Panc1 (cell line): ENCODE measurements at regions not wholly inside any gene's neighbourhood (a gene's known extent, or its start where the extent isn't known, plus 50 kb on each side); places are given as distances from the start of the nearest gene placed in this dataset.

Source experiments
- CTCF ChIP-seq: fragments of 450-650 bp; IDR thresholded peaks from 2 replicates; pipeline ENCODE4 v1.5.1; 2017; ENCODE audit warnings: mild to moderate bottlenecking
- POLR2AphosphoS5 ChIP-seq: IDR thresholded peaks from 2 replicates; pipeline ENCODE4 v1.6.1; 2012; ENCODE audit warnings: mild to moderate bottlenecking, low read depth, low read length, moderate library complexity
- REST ChIP-seq, 2 experiments: IDR thresholded peaks; 2 replicates each; pipeline ENCODE4 v1.6.1; 2011 to 2012; ENCODE audit warnings: low read depth in 2 of 2, control low read depth in 1 of 2, low read length in 1 of 2, mild to moderate bottlenecking in 1 of 2, moderate library complexity in 1 of 2; ENCODE audit not compliant: insufficient read depth in 1 of 2
- SIN3A ChIP-seq: IDR thresholded peaks from 2 replicates; pipeline ENCODE4 v1.6.1; 2012; ENCODE audit warnings: low read depth, mild to moderate bottlenecking, low read length, moderate library complexity, borderline replicate concordance; ENCODE audit not compliant: insufficient read depth
- TCF7L2 ChIP-seq: IDR thresholded peaks from 2 replicates; pipeline ENCODE4 v1.6.1; 2011; ENCODE audit warnings: mild to moderate bottlenecking, low read depth, low read length, inconsistent platforms

- TF ChIP-seq CTCF (no peak), REST (IDR thresholded peaks at IDR 0.05; ENCODE audit: insufficient read depth in 1 of 2, low read depth in 2 of 2, low read length in 1 of 2) (no peak), SIN3A (no peak), POLR2AphosphoS5 (no peak), TCF7L2 (no peak)
Measured at GRCh38 chr3:193897731-193898180, 238.2 kb upstream of the HES1 start.
